ENCODE measurements at regions not wholly inside any gene's neighbourhood (a gene's known extent, or its start where the extent isn't known, plus 50 kb on each side); places are given as distances from the start of the nearest gene placed in this dataset.

DNA sequence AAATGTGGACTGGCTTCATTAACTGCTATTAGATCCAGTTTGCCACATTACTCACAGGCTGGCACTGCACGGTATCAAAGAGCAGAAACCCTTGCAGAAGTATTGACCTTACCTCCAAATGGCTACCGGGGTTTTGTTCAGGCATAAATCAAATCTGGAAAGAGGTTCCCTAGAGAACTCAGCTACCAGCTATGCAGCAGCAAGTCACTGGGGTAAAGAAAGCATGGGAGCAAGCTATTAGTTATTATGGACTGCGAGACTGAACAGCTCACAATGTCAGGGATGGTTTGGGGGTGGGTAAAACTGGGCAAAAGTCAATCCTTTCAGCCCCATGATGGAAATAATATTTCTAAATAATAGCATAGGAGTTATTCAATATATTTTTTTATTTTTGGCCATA, 128.1 kb downstream of the FANCF start:
- H3K4me3 ChIP-seq (ENCODE audit: low read depth, low read length), result no peak overlapping the region

- no peak overlapping the region for H3K4me3 ChIP-seq (ENCODE audit: low read depth, low read length)
Measured at GRCh38 chr11:22491555-22492225, 133.9 kb downstream of the FANCF start.

- H3K4me3 ChIP-seq (ENCODE audit: low read depth, low read length), result no peak overlapping the region
Measured at GRCh38 chr11:22479971-22480720, 142.0 kb downstream of the SLC17A6 start.

GRCh38 chr11:22479208-22479607, 141.0 kb downstream of the SLC17A6 start:
- no peak overlapping the region for H3K4me3 ChIP-seq (ENCODE audit: low read depth, low read length)

- H3K4me3 ChIP-seq (ENCODE audit: low read depth, low read length), result no peak overlapping the region
Measured at GRCh38 chr11:22478169-22478568, 140.0 kb downstream of the SLC17A6 start.

DNA sequence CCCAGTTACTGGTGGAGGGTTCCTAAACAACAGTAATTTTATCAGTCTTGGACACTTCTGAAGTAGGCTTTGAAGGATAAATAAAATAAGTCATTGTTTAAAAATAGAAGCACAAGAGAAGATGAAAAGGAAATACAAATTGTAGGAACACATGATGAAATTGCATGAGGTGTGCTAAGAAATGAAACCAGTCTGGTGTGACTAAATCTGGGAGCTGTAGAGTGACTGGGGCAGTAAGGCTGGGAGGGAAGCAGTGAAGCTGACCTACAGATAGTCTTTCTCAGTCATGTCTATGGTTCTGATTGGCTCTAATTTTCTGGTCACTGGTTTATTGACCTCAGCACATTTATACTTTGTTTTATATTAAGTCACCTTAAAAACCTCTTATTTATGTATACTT, 139.1 kb downstream of the SLC17A6 start:
- no peak overlapping the region for H3K4me3 ChIP-seq (ENCODE audit: low read depth, low read length)

GRCh38 chr11:22476589-22476988, 138.4 kb downstream of the SLC17A6 start:
- no peak overlapping the region for H3K4me3 ChIP-seq (ENCODE audit: low read depth, low read length)

- no peak overlapping the region for H3K4me3 ChIP-seq (ENCODE audit: low read depth, low read length)
Measured at GRCh38 chr11:22474616-22475015, 136.4 kb downstream of the SLC17A6 start.

GRCh38 chr11:22473586-22473985, 135.4 kb downstream of the SLC17A6 start:
- H3K4me3 ChIP-seq (ENCODE audit: low read depth, low read length), result no peak overlapping the region

DNA sequence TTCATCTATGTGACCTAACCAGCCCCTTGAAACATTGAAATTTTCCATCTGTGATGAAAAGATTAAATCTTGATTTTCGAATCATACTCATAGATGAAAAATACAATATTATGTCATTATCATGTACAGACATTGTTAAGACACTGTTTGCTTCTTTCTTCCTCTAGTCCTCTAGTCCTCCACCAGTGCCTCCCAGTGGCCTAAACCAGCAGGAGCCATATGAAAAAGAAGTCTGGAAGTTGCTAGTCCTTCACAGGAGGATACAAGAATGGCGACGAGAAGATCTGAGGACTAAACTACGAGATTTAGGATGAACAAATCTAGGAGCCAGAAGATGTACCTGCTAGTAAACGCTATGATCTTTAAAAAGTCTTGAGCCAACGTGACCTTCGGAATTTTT, 134.1 kb downstream of the SLC17A6 start:
- H3K4me3 ChIP-seq (ENCODE audit: low read depth, low read length), result no peak overlapping the region

- no peak overlapping the region for H3K4me3 ChIP-seq (ENCODE audit: low read depth, low read length)
Measured at GRCh38 chr11:22471385-22471784, 133.2 kb downstream of the SLC17A6 start.

DNA sequence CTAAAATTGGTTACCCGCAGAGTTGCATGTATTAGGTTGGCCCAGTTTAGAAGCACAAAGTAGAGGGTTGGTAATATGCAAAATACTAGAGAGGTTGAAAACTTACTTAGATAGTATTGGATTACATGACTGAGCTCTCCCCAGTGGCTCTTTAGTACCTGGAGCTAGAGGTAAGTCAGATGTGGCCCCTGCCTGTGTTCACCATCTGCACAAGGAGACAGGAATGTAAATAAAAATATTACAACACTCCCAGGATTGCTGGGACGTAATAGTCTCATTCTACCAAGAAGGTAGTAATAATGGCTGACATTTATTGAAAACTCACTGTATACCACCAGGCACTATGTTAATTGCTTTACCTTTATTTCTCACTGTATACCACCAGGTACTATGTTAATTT, 129.6 kb downstream of the SLC17A6 start:
- H3K4me3 ChIP-seq (ENCODE audit: low read depth, low read length), result no peak overlapping the region

- H3K4me3 ChIP-seq (ENCODE audit: low read depth, low read length), result no peak overlapping the region
Measured at GRCh38 chr11:22467248-22467647, 129.1 kb downstream of the SLC17A6 start.

- H3K4me3 ChIP-seq (ENCODE audit: low read depth, low read length), result no peak overlapping the region
Measured at GRCh38 chr11:22466809-22467208, 128.6 kb downstream of the SLC17A6 start.

GRCh38 chr11:22466351-22466750, 128.2 kb downstream of the SLC17A6 start:
- no peak overlapping the region for H3K4me3 ChIP-seq (ENCODE audit: low read depth, low read length)

- no peak overlapping the region for H3K4me3 ChIP-seq (ENCODE audit: low read depth, low read length)
Measured at GRCh38 chr11:22465620-22466019, 127.4 kb downstream of the SLC17A6 start.

DNA sequence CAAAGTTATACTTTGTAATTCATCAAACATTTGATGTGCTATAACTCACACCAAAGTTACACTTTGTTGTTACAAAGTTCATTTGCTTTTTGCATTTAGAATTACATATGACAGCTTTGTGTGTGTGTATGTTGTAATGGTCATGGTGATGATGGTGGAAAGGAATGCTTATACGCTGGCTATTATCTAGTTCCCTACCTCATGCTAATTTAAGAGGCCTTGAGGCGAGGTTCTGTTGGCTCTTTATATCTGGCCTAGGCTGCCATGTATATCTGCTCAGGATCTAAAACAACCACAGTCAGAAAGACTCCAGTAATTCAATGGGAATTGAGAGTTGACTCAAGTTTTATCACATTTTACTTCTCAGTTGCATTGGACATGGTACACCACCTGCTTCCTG, 123.4 kb downstream of the SLC17A6 start:
- no peak overlapping the region for H3K4me3 ChIP-seq (ENCODE audit: low read depth, low read length)

- H3K4me3 ChIP-seq (ENCODE audit: low read depth, low read length), result no peak overlapping the region
Measured at GRCh38 chr11:22460181-22460580, 122.0 kb downstream of the SLC17A6 start.

- no peak overlapping the region for H3K4me3 ChIP-seq (ENCODE audit: low read depth, low read length)
Measured at GRCh38 chr11:22459048-22459447, 120.9 kb downstream of the SLC17A6 start.

DNA sequence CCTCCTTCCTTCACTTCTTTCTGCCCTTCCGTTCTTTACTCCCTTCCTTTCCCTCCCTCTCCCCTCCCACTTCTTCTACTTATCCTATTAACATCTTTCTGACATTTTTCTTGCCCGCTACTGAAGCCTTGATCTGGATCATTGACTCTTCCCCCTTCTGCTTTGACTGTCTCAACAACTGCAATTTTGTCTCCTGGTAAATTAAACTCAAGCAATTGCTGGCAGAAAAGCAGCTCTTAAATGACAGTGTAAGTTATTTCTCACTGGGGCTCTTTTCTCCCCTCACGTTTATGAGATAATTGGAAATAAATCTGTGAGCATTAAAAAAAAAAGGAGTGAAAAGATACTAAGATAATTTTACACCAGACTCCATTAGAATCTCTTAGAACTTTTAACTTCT, 120.0 kb downstream of the SLC17A6 start:
- no peak overlapping the region for H3K4me3 ChIP-seq (ENCODE audit: low read depth, low read length)

DNA sequence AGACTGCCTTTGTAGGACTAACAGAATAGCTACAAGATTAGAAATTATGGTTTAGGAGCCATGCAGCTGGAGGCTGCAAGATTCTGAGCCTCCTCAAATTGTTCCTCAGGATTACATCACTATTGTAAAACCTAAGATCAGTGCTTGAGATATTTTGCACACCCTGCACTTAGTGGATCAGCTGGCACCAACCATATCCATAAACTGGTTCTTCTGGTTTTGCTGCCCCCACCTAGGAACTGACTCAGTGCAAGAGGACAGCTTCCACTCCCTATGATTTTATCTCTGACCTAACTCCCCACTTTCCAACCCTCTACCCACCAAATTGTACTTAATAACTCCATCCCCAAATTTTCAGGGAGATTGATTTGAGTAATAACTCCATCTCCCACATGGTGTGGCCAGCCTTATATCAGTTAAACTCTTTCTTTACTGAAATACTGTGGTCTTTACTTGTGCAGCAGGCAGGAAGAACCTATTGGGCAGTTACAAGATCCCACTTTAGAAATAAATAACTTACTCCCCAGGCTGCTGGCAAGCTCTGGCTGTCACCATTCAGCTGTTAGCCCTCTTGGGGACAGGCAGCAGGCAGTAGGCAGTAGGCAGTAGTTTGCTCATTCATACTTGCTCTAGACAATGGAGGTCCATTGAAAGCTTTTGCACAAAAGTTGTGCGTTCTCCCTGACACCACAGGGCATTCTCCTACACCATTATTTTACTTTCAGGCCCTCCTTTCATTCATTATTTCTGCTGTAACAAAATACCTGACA, 119.0 kb downstream of the SLC17A6 start:
- no peak overlapping the region for H3K4me3 ChIP-seq (ENCODE audit: low read depth, low read length)

All from iPS-11a (cell line).